GM19455 (cell line): ENCODE measurements at regions not wholly inside any gene's neighbourhood (a gene's known extent, or its start where the extent isn't known, plus 50 kb on each side); places are given as distances from the start of the nearest gene placed in this dataset.
"Not testable (repeated sequence)": the region's sequence is repeated elsewhere in the genome, so short reads cannot be mapped to it uniquely, and the experiment has no call there.

Source experiments
- ATAC-seq: cut with Tn5 transposase; IDR thresholded peaks from one replicate; pipeline ENCODE4 v1.9.1; 2021; ENCODE audit not compliant: unreplicated experiment

- no peak for ATAC-seq
These were observed 174.8 kb downstream of the PDGFRA start for GRCh38 chr4:54403700-54404453.

- ATAC-seq = not testable (repeated sequence)
These were observed 180.3 kb downstream of the PDGFRA start for GRCh38 chr4:54409270-54409817.

GRCh38 chr4:54414545-54414944, 185.5 kb downstream of the PDGFRA start:
- ATAC-seq = no peak

DNA sequence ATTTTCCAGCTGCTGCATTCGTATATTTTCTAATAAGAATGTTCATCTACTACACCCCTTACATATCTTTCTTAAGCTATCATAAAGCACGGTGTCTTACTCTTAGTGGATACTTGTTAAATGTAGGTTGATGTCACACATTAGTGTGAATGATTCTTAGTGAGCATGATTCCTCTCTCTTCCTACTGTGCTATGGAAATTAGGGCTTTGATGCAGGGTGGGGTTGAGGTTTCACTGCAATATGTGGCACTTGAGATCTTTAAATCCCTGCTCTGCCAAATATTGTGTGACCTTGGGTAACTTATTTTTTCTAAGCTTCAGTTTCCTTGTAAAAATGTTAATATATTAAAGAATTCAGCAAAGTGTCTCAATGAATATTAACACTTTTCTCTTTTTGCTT, 188.4 kb downstream of the PDGFRA start:
- ATAC-seq = no peak

GRCh38 chr4:54418468-54418867, 189.4 kb downstream of the PDGFRA start:
- ATAC-seq = no peak

DNA sequence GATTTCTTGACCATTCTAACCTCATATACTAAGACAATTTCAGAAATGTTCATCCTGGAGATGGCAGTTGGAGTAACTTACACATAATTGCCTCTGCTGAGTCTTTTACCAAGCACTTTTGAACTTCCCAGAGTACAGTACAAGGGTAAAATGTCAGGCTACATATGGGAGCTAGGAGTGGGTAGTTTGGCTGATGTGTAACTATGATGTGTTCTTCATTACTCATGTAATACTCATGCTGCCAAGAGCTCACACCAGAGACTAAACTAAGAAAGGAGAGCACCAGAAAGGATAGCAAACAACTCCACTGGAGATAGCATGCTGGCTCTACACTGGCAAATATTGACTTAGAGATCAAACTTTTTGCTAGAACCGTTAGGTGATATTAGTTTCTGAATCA, 194.0 kb downstream of the PDGFRA start:
- ATAC-seq = no peak

- ATAC-seq = no peak
These were observed 198.7 kb downstream of the PDGFRA start for GRCh38 chr4:54427826-54428225.

GRCh38 chr4:54428940-54429339, 199.8 kb downstream of the PDGFRA start:
- no peak for ATAC-seq

DNA sequence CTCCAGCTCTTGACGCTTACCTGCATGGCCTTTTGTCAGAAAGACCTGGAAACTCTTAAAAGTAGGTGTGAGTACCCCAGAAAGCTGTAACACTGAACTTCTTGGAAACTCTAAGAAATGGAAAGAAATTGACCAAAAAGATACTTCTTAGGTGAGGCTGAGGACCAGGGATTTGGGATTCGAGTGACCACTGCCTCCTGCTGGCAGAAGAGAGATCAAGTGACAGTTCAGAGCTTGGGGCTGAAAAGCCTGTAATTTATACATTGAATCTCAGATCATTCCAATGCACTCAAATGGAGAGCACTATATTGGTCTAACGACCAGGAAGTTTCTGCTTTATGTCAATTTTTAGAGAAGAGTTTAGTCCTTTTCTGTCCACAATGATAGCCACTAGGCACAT, 204.6 kb downstream of the PDGFRA start:
- ATAC-seq = no peak

- no peak for ATAC-seq
These were observed 210.7 kb downstream of the PDGFRA start for GRCh38 chr4:54439831-54440243.

GRCh38 chr4:54440394-54441136, 211.5 kb downstream of the PDGFRA start:
- no peak for ATAC-seq

GRCh38 chr4:54445866-54446265, 211.9 kb upstream of the KIT start:
- no peak for ATAC-seq

DNA sequence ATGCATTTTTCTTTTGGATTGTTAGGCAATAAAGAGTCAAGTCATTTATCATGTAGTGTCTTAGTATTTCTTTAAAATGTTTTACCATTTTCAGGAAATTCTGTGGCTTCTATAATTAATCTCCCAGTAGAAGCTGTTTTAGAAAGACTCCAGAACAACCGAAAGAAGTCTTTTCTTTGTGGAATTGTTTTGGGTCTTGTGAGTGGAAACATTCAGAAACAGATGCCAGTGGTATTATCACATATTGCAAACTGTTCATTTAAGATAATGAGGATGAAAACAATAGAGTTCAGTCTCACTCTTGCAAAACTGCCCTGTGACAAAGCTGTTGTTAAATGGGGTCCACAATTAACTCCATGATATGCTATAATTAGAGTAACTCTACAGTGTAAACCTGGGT, 211.2 kb upstream of the KIT start:
- ATAC-seq = no peak

DNA sequence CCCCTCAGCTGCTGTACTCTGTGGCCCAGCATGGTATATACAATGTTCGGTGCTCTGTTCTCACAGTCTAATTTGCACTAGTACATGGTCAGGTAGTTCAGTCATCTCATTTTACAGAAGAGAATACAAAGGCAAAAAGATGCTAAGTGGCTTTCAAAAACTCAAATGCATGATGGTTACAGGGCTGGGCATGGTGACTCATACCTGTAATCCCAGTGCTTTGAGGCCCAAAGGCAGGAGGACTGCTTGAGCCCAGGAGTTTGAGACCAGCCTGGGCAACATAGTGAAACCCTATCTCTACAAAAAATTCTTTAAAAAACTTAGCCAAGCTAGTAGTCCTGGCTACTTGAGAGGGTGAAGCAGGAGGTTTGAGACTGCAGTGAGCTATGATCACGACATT, 210.5 kb upstream of the KIT start:
- ATAC-seq = no peak

GRCh38 chr4:54449999-54450398, 207.8 kb upstream of the KIT start:
- ATAC-seq = no peak

DNA sequence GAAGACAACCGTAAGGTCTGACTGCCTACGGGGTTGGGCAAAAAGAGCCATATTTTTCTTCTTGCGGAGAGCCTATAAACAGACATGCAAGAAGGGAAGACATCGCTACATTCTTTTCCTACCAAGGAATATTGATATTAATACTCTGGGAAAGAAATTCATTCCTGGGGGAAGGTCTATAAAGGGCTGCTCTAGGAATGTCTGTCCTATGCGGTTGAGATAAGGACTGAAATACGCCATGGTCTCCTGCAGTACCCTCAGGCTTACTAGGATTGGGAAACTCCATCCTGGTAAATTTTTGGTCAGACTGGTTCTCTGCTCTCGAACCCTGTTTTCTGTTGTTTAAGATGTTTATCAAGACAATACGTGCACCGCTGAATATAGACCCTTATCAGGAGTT, 190.8 kb upstream of the KIT start:
- ATAC-seq = not testable (repeated sequence)

DNA sequence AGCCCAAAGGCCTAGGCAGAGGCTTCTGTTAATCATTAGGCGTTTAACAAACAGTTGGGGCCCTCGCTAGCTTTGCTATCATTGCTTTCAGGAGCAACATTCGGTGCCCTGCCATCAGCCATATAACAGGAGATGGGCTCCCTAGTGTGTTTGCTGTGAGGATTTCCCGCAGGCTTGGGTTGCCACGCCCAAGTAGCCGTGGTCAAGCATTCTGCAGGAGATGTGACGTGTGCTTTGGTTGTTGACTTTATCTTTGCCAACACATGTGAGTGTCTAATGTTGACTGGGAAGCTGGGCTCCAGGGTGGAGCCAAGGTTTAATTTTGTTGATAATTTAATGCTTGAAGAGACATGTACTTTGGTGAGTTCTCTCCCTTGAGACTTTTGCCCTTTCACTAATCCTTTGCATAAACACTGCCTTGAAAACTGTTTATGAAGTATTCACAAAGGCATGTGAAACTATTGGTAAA, 184.6 kb upstream of the KIT start:
- ATAC-seq = no peak

DNA sequence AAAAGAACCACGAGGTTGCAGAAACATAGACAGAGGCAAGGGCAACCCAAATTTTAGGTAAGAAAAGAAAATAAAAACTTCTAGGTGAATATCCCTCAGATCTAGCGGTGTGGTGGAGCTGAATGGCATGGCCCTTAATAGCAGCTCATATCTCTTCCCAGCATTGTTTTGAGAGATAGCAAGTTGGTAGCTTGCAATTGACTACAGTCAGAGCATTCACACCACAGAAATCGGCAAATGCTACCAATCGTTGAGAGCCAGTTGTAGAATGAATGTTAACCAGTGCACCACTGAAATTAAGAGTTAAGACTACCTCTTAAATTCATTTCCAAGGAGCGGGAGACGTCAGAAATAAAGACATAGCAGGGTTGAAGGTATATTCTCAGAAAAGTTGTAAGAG, 184.0 kb upstream of the KIT start:
- ATAC-seq = no peak

DNA sequence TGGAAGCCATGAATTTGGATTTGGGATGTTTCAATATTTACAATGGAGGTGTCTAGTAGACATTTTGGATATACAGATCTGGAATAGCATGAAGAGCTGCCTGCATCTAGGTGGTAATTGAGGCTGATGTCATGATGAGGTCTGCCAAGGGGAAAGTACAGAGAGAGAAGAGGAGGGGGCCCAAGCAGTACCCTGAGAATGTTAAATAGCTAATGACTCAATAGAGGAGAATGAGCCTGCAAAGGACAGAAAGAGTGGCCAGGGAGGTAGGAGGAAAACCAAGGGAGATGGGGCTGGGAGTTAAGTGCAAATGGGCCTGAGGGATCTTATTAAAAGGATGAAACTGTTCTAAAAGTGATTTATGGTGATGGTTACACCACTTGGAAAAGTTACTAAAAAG, 182.2 kb upstream of the KIT start:
- ATAC-seq = no peak

GRCh38 chr4:54482529-54483200, 175.1 kb upstream of the KIT start:
- no peak for ATAC-seq

GRCh38 chr4:54484383-54484782, 173.4 kb upstream of the KIT start:
- ATAC-seq = no peak

DNA sequence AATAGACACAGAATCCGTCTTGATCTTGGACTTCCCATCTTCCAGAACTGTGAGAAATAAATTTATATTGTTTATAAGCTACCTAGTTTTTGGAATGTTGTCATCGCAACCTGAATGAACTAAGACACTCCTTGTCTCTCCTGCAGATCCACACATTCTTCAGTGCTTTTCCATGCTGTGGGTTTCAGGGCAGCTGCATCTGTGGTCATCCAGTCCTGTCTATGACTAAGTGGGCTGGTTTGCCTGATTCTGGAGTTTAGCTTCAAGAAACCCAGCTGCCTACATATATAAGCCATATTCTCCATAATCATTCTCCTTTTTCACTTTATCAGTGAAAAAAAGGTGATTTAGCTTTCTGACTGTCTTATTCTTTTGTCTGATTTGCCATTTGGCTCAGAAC, 170.3 kb upstream of the KIT start:
- no peak for ATAC-seq
